Upper lobe of right lung (tissue), 1 donor: ENCODE measurements at regions not wholly inside any gene's neighbourhood (a gene's known extent, or its start where the extent isn't known, plus 50 kb on each side); places are given as distances from the start of the nearest gene placed in this dataset.

ENCODE experiments used
- ATAC-seq: fragments of 200-7000 bp; cut with Tn5 transposase; one replicate; pipeline ENCODE4 v1.9.1; 2020; ENCODE audit warnings: mild to moderate bottlenecking, moderate library complexity
- DNase-seq: peaks from one replicate; pipeline ENCODE4 v3.0.0-alpha.2; 2020
- H3K27ac ChIP-seq: fragments of 200-600 bp; one replicate; pipeline ENCODE4 v1.8.0; 2022
- H3K27me3 ChIP-seq: fragments of 200-600 bp; one replicate; pipeline ENCODE4 v1.8.0; 2022; ENCODE audit warnings: mild to moderate bottlenecking
- H3K36me3 ChIP-seq: fragments of 200-600 bp; one replicate; pipeline ENCODE4 v1.8.0; 2022
- H3K4me1 ChIP-seq: fragments of 200-600 bp; one replicate; pipeline ENCODE4 v1.8.0; 2022
- H3K4me3 ChIP-seq: fragments of 200-600 bp; one replicate; pipeline ENCODE4 v1.8.0; 2022; ENCODE audit warnings: mild to moderate bottlenecking
- H3K9me3 ChIP-seq: fragments of 200-600 bp; one replicate; pipeline ENCODE4 v1.8.0; 2022
- intact Hi-C: fragments of 100-400 bp; cut with DNase I; formaldehyde crosslinking; loops from one replicate; pipeline ENCODE4 v1.11.0; 2022
- TF ChIP-seq, protein P1 (sequence below): fragments of 200-600 bp; IDR thresholded peaks from one replicate; pipeline ENCODE4 v1.8.0; 2022; ENCODE audit warnings: antibody characterized with exemption
- donor health status: DM: no; HTN: yes; CAD: no; lungs with severe emphysema.

DNA sequence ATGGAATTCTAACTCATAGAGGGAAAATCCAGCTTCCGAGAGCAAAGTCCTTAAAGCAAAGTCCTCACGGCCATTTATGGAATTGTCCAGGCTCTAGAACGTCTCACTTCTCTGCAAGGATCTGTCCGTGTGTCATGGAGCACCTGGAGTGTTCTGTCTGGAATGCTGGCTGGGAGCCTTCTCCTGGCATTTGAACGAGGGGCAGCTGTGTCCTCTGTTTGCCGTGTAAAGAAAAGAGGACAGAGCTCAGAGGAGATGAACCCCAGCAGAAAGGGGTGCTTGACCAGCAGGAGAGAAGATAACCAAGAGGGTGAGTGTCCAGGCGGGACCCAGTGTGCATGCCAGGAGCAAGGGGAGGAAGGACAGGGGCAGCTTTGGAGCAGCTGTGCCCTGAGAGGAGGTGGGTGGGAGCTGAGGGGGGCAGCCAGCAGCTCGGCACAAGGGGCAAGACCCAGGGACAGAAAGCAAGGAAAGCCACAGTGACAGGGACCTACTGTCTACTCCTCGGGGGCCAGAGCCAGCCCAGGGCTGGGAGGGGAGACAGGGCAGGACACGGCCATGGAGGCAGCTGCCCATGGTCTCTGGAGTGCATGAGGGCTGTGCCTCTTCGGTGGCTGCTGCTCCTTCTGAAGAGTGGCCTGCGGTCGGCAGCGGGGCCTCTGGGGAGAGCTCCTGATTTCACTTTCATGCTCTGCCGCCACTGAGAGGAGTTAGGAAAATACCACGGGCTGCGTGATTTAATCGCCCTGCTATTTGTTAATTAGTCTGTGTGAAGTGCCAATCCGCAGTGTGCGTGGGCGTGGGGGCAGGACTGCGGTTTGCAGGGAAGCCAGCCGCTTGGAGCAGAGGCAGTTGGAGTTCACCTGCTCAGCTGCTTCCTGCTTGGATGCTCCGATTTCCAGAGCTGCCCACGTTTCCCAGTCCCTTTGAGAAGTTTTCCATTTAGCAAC, 149.3 kb upstream of the SHH start:
- Histone ChIP-seq H3K36me3 (no peaks in the 10 kb centered on the region), H3K27ac (no peak overlapping the region), H3K27me3 (no peaks in the 10 kb centered on the region), H3K4me3 (no peak overlapping the region), H3K9me3 (no peaks in the 10 kb centered on the region), H3K4me1 (no peaks in the 10 kb centered on the region)
- TF ChIP-seq, protein P1, sequence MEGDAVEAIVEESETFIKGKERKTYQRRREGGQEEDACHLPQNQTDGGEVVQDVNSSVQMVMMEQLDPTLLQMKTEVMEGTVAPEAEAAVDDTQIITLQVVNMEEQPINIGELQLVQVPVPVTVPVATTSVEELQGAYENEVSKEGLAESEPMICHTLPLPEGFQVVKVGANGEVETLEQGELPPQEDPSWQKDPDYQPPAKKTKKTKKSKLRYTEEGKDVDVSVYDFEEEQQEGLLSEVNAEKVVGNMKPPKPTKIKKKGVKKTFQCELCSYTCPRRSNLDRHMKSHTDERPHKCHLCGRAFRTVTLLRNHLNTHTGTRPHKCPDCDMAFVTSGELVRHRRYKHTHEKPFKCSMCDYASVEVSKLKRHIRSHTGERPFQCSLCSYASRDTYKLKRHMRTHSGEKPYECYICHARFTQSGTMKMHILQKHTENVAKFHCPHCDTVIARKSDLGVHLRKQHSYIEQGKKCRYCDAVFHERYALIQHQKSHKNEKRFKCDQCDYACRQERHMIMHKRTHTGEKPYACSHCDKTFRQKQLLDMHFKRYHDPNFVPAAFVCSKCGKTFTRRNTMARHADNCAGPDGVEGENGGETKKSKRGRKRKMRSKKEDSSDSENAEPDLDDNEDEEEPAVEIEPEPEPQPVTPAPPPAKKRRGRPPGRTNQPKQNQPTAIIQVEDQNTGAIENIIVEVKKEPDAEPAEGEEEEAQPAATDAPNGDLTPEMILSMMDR = no peak
- intact Hi-C loops = no loop called here
- peak; percentile 77 for ATAC-seq
- peak; percentile 85 for DNase-seq

DNA sequence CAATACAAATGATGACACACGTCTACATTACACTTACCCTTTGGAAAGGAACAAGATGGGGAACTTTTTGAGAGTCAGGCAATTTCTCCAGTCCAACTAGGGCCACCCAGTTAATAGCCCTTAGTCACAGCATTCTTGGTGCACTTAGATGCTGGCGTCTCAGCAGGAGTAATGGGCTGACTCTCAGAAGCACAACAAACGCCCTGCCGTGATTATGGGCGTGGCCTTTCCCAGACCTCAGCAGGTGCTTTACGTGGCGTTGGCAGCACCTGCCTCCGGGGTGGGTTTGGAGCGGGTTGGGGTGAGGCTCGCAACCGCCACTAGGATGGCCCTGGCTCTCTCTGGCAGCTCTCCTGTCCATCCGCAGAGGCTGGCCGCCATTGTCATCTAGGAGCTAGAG, 147.6 kb upstream of the SHH start:
- ATAC-seq = no peak
- no peaks in the 10 kb centered on the region for H3K9me3 ChIP-seq
- no peak overlapping the region for H3K4me3 ChIP-seq
- no peaks in the 10 kb centered on the region for H3K36me3 ChIP-seq
- no peaks in the 10 kb centered on the region for H3K27me3 ChIP-seq
- intact Hi-C loops = no loop called here
- no peaks in the 10 kb centered on the region for H3K4me1 ChIP-seq
- no peak overlapping the region for H3K27ac ChIP-seq
- TF ChIP-seq, protein P1 = no peak
- DNase-seq = no peak

DNA sequence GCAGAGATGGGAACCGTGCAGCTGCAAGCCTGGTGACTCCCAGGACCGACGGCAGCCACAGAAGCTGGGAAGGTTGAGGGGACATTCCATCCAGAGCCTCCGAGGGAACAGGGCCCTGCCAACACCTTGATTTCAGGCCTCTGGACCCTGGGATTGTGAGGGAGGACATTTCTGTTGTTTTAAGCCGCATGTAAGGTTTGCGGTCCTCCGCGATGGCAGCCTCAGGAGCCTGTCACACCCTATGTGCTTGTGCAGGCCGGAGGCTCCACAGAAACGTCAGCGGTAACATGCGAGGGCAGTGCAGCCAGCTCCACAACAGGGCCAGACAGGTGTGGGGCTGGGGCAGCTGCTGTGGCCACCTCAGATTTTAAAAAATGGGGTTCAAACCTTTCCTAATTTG, 144.7 kb upstream of the SHH start:
- intact Hi-C loops = no loop called here
- Histone ChIP-seq H3K9me3 (no peaks in the 10 kb centered on the region), H3K36me3 (no peaks in the 10 kb centered on the region), H3K27me3 (no peaks in the 10 kb centered on the region), H3K4me1 (no peaks in the 10 kb centered on the region), H3K4me3 (no peak overlapping the region), H3K27ac (no peak overlapping the region)
- DNase-seq (no peak), ATAC-seq (no peak)
- TF ChIP-seq, protein P1 = no peak

GRCh38 chr7:155955367-155955635, 143.0 kb upstream of the SHH start:
- ATAC-seq (no peak), DNase-seq (no peak)
- Histone ChIP-seq H3K36me3 (no peaks in the 10 kb centered on the region), H3K9me3 (no peaks in the 10 kb centered on the region), H3K4me3 (no peak overlapping the region), H3K27ac (no peak overlapping the region), H3K27me3 (no peaks in the 10 kb centered on the region), H3K4me1 (no peaks in the 10 kb centered on the region)
- intact Hi-C loops = no loop called here
- TF ChIP-seq, protein P1 = no peak

DNA sequence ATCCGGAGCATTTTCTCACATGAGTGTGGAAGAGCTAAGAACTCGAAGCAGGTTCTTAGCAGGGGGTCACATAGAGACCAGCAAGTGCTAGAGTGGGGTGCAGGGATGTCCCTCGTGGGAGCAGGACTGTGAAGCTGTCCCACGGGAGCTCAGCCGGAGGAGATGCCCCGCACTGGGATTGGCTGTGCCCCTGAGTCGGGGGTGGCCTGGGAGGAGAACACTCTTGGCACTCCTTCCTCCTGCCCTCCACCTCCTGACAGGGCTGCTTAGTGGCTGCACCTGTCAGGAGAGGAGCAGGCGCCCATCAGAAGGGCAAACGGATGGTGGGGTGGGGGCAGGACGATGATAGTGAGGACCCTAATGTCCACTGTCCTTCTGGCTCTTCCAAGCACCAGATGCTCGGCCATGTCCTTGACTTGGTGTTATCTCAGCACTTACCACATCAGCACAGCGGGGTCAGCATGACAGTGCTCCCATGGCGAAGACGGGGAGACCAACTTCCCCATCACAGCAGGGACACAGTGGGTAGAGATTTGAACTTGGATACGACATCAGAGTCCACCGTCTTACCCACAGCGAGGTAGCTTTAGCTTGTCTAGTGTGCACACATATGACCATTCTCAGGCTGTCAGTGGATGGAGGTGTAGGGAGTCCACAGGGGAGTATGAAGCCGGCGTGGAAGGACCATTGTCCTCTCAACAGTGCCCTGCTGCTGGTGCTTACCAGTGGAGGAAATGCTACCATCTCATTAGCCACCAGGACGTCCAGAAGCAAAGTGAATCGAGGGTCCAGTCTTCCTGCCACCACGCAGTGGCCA, 142.5 kb upstream of the SHH start:
- H3K4me1 ChIP-seq = no peaks in the 10 kb centered on the region
- no peaks in the 10 kb centered on the region for H3K36me3 ChIP-seq
- no peak for ATAC-seq
- H3K9me3 ChIP-seq = no peaks in the 10 kb centered on the region
- no peaks in the 10 kb centered on the region for H3K27me3 ChIP-seq
- intact Hi-C loops = no loop called here
- no peak for DNase-seq
- TF ChIP-seq, protein P1 = no peak
- H3K4me3 ChIP-seq = no peak overlapping the region
- no peak overlapping the region for H3K27ac ChIP-seq
